CD14-positive monocyte (primary cell): ENCODE measurements at regions not wholly inside any gene's neighbourhood (a gene's known extent, or its start where the extent isn't known, plus 50 kb on each side); places are given as distances from the start of the nearest gene placed in this dataset.
A peak's percentile ranks its signal among the peaks of the same experiment; 100 is the strongest.

Source experiments
- DNase-seq, 3 donors: peaks; one replicate each; pipeline ENCODE4 v3.0.0-alpha.2; 2011 to 2022
- H2AFZ ChIP-seq: 2 replicates; pipeline ENCODE4 v1.6.0; 2012; ENCODE audit warnings: mild to moderate bottlenecking, low read depth, low read length, inconsistent platforms; ENCODE audit not compliant: insufficient read depth, poor library complexity, severe bottlenecking
- H3K27ac ChIP-seq, 2 donors: 1 replicate in 1 of 2; 2 replicates in 1 of 2; pipeline ENCODE4 v1.5.1; 2012 to 2013; ENCODE audit warnings: low read length in 2 of 2, control low read depth in 1 of 2, inconsistent platforms in 1 of 2, low read depth in 1 of 2, mild to moderate bottlenecking in 1 of 2
- H3K27me3 ChIP-seq, 2 donors: one replicate each; pipeline versions ENCODE4 v1.6.0 to v1.6.1; 2011 to 2013; ENCODE audit warnings: low read length in 2 of 2; ENCODE audit not compliant: control insufficient read depth in 2 of 2, insufficient read depth in 2 of 2
- H3K36me3 ChIP-seq, 2 donors: replicated peaks in 1 of 2; 1 replicate in 1 of 2; 2 replicates in 1 of 2; pipeline versions ENCODE4 v1.5.1 to v1.6.1; 2012 to 2013; ENCODE audit warnings: low read length in 2 of 2, control low read depth in 1 of 2, inconsistent platforms in 1 of 2, mild to moderate bottlenecking in 1 of 2; ENCODE audit not compliant: insufficient read depth in 2 of 2, control insufficient read depth in 1 of 2
- H3K4me1 ChIP-seq, 2 donors: 1 replicate in 1 of 2; 2 replicates in 1 of 2; pipeline versions ENCODE4 v1.5.1 to v1.6.1; 2012 to 2013; ENCODE audit warnings: low read length in 2 of 2, control low read depth in 1 of 2, inconsistent platforms in 1 of 2, mild to moderate bottlenecking in 1 of 2, moderate library complexity in 1 of 2; ENCODE audit not compliant: insufficient read depth in 2 of 2, control insufficient read depth in 1 of 2
- H3K4me2 ChIP-seq: replicated peaks from 2 replicates; pipeline ENCODE3; 2012; ENCODE audit warnings: low read length, moderate library complexity, mild to moderate bottlenecking; ENCODE audit not compliant: poor library complexity, severe bottlenecking; ENCODE audit errors: extremely low read depth
- H3K4me3 ChIP-seq, 3 experiments: fragments of 200-600 bp in 1 of 3; sonication (generic) in 1 of 3; replicated peaks in 1 of 3; 1 replicate in 2 of 3; 2 replicates in 1 of 3; pipeline ENCODE4 v1.5.1; 2011 to 2013; ENCODE audit warnings: low read length in 3 of 3, mild to moderate bottlenecking in 3 of 3, control low read depth in 2 of 3, low read depth in 2 of 3, inconsistent platforms in 1 of 3, moderate library complexity in 1 of 3
- H3K79me2 ChIP-seq: 2 replicates; pipeline ENCODE4 v1.6.0; 2012; ENCODE audit warnings: mild to moderate bottlenecking, control low read depth, inconsistent platforms, low read length, moderate library complexity; ENCODE audit not compliant: insufficient read depth
- H3K9ac ChIP-seq: 2 replicates; pipeline ENCODE4 v1.6.0; 2017; ENCODE audit warnings: low read length, mild to moderate bottlenecking; ENCODE audit not compliant: insufficient read depth, poor library complexity, severe bottlenecking
- H3K9me3 ChIP-seq, 2 donors: replicated peaks in 1 of 2; 1 replicate in 1 of 2; 2 replicates in 1 of 2; pipeline versions ENCODE4 v1.5.1 to v1.6.1; 2012 to 2013; ENCODE audit warnings: low read length in 2 of 2, control low read depth in 1 of 2; ENCODE audit not compliant: control insufficient read depth in 1 of 2, insufficient read depth in 1 of 2
- H4K20me1 ChIP-seq: 2 replicates; pipeline ENCODE4 v1.6.0; 2012; ENCODE audit warnings: mild to moderate bottlenecking, low read length, control low read depth, moderate library complexity; ENCODE audit not compliant: insufficient read depth
- H3K27ac Mint-ChIP-seq, 7 donors: one replicate each; pipeline ENCODE4 v1.8.0; 2020; ENCODE audit warnings: mild to moderate bottlenecking in 7 of 7, mixed read lengths in 7 of 7, moderate library complexity in 6 of 7, inconsistent platforms in 2 of 7
- H3K27me3 Mint-ChIP-seq, 3 donors: one replicate each; pipeline ENCODE4 v1.8.0; 2021 to 2022; ENCODE audit warnings: low read depth in 3 of 3, mild to moderate bottlenecking in 3 of 3, mixed read lengths in 3 of 3, moderate library complexity in 3 of 3, inconsistent platforms in 1 of 3
- H3K36me3 Mint-ChIP-seq, 2 donors: one replicate each; pipeline ENCODE4 v1.8.0; 2020; ENCODE audit warnings: mixed read lengths in 2 of 2, inconsistent platforms in 1 of 2, mild to moderate bottlenecking in 1 of 2
- H3K4me1 Mint-ChIP-seq: one replicate; pipeline ENCODE4 v1.8.0; 2020; ENCODE audit warnings: mild to moderate bottlenecking, mixed read lengths
- H3K4me3 Mint-ChIP-seq, 2 donors: one replicate each; pipeline ENCODE4 v1.8.0; 2020; ENCODE audit warnings: mild to moderate bottlenecking in 2 of 2, mixed read lengths in 2 of 2, moderate library complexity in 1 of 2
- H3K9me3 Mint-ChIP-seq, 7 donors: one replicate each; pipeline ENCODE4 v1.8.0; 2020 to 2022; ENCODE audit warnings: mixed read lengths in 7 of 7, mild to moderate bottlenecking in 6 of 7, moderate library complexity in 6 of 7, inconsistent platforms in 2 of 7
- CTCF ChIP-seq: fragments of 200-600 bp; IDR thresholded peaks from one replicate; pipeline ENCODE4 v1.8.0; 2022; ENCODE audit warnings: antibody characterized with exemption, mild to moderate bottlenecking
- WGBS: methylation state at CpG from one replicate; pipeline ENCODE4 v1.1.5; 2013; ENCODE audit warnings: missing lambda C conversion rate; ENCODE audit not compliant: insufficient coverage; 5-methylcytosine and 5-hydroxymethylcytosine counted together
- intact Hi-C, 2 donors: fragments of 100-400 bp; cut with micrococcal nuclease; formaldehyde crosslinking; loops; one replicate each; pipeline versions ENCODE4 v1.15.0 to v1.15.1; 2023

- peaks cover 0 to 2% (median 0%) of the 10 kb centered on the region in 3 donors for H3K27me3 Mint-ChIP-seq
- no peaks in the 10 kb centered on the region for H3K9me3 Mint-ChIP-seq
- H3K4me2 ChIP-seq, result no peak overlapping the region
- no peaks in the 10 kb centered on the region for H4K20me1 ChIP-seq
- H3K36me3 Mint-ChIP-seq, result no peaks in the 10 kb centered on the region
- no peak for DNase-seq
- no peaks in the 10 kb centered on the region for H3K27me3 ChIP-seq
- WGBS, result 100% methylated on average over 2 of the region's 2 CpGs
- H3K27ac Mint-ChIP-seq, result peak overlapping the region in 2 of 7 donors; percentile 38 to 71
- intact Hi-C loops, result no loop called here
- no peaks in the 10 kb centered on the region for H3K36me3 ChIP-seq
- H2AFZ ChIP-seq, result peak overlapping the region; percentile 44
- no peak overlapping the region for H3K4me3 ChIP-seq
- H3K4me1 ChIP-seq, result peaks cover 53 to 66% of the 10 kb centered on the region in 2 donors
- TF ChIP-seq CTCF, result no peak
- H3K4me3 Mint-ChIP-seq, result no peak overlapping the region
- peaks cover 60% of the 10 kb centered on the region for H3K4me1 Mint-ChIP-seq
- no peaks in the 10 kb centered on the region for H3K79me2 ChIP-seq
- no peaks in the 10 kb centered on the region for H3K9me3 ChIP-seq
- no peak overlapping the region for H3K9ac ChIP-seq
- H3K27ac ChIP-seq, result no peak overlapping the region
Measured at GRCh38 chr13:50518131-50518530, 325.4 kb downstream of the DLEU7 start.

- Histone ChIP-seq H3K9ac (no peak overlapping the region), H3K27me3 (no peaks in the 10 kb centered on the region), H4K20me1 (no peaks in the 10 kb centered on the region), H3K4me1 (peaks cover 47 to 59% of the 10 kb centered on the region in 2 donors), H2AFZ (peak overlapping the region; percentile 44), H3K36me3 (no peaks in the 10 kb centered on the region), H3K79me2 (no peaks in the 10 kb centered on the region), H3K9me3 (no peaks in the 10 kb centered on the region), H3K4me3 (no peak overlapping the region), H3K4me2 (no peak overlapping the region), H3K27ac (no peak overlapping the region)
- WGBS, result 24% methylated on average over 6 of the region's 8 CpGs
- peak overlapping the region in 1 of 2 donors; percentile 51 for H3K4me3 Mint-ChIP-seq
- peaks cover 0 to 2% (median 0%) of the 10 kb centered on the region in 3 donors for H3K27me3 Mint-ChIP-seq
- TF ChIP-seq CTCF, result no peak
- intact Hi-C loops, result no loop called here
- DNase-seq, result no peak
- no peaks in the 10 kb centered on the region for H3K9me3 Mint-ChIP-seq
- H3K36me3 Mint-ChIP-seq, result no peaks in the 10 kb centered on the region
- H3K27ac Mint-ChIP-seq, result peak overlapping the region in 3 of 7 donors; percentile 20 to 78 (median 57)
- peaks cover 63% of the 10 kb centered on the region for H3K4me1 Mint-ChIP-seq
Measured at GRCh38 chr13:50518781-50519201, 324.7 kb downstream of the DLEU7 start.
